HT1080 (cell line): ENCODE measurements at regions not wholly inside any gene's neighbourhood (a gene's known extent, or its start where the extent isn't known, plus 50 kb on each side); places are given as distances from the start of the nearest gene placed in this dataset.
A peak's percentile ranks its signal among the peaks of the same experiment; 100 is the strongest.
"Not testable (repeated sequence)": the region's sequence is repeated elsewhere in the genome, so short reads cannot be mapped to it uniquely, and the experiment has no call there.

Source experiments
- DNase-seq: peaks from one replicate; pipeline ENCODE4 v3.0.0-alpha.2; 2015; ENCODE audit warnings: low read depth

- no peak for DNase-seq
Observed at GRCh38 chr1:218925777-218926176, 247.9 kb upstream of the LYPLAL1 start.

GRCh38 chr1:218926631-218927030, 247.0 kb upstream of the LYPLAL1 start:
- no peak for DNase-seq

GRCh38 chr1:218930000-218930399, 243.7 kb upstream of the LYPLAL1 start:
- DNase-seq = no peak

GRCh38 chr1:218930472-218931241, 243.0 kb upstream of the LYPLAL1 start:
- peak; percentile 31 for DNase-seq

- no peak for DNase-seq
Observed at GRCh38 chr1:218931324-218931723, 242.4 kb upstream of the LYPLAL1 start.

- DNase-seq = no peak
Observed at GRCh38 chr1:218933513-218933912, 240.2 kb upstream of the LYPLAL1 start.

- not testable (repeated sequence) for DNase-seq
Observed at GRCh38 chr1:218935408-218935807, 238.3 kb upstream of the LYPLAL1 start.

- DNase-seq = no peak
Observed at GRCh38 chr1:218938259-218938658, 235.4 kb upstream of the LYPLAL1 start.

- peak; percentile 12 for DNase-seq
Observed at GRCh38 chr1:218939095-218939494, 234.6 kb upstream of the LYPLAL1 start.

GRCh38 chr1:218942431-218942830, 231.2 kb upstream of the LYPLAL1 start:
- DNase-seq = no peak

- no peak for DNase-seq
Observed at GRCh38 chr1:218943371-218943770, 230.3 kb upstream of the LYPLAL1 start.

GRCh38 chr1:218945050-218945449, 228.6 kb upstream of the LYPLAL1 start:
- DNase-seq = peak; percentile 45

- DNase-seq = no peak
Observed at GRCh38 chr1:218946147-218946546, 227.5 kb upstream of the LYPLAL1 start.

- no peak for DNase-seq
Observed at GRCh38 chr1:218948446-218948845, 225.2 kb upstream of the LYPLAL1 start.

- no peak for DNase-seq
Observed at GRCh38 chr1:218953386-218953785, 220.3 kb upstream of the LYPLAL1 start.

- DNase-seq = no peak
Observed at GRCh38 chr1:218957971-218958370, 215.7 kb upstream of the LYPLAL1 start.

GRCh38 chr1:218959784-218960183, 213.9 kb upstream of the LYPLAL1 start:
- DNase-seq = no peak

GRCh38 chr1:218964471-218965185, 209.1 kb upstream of the LYPLAL1 start:
- no peak for DNase-seq

- DNase-seq = no peak
Observed at GRCh38 chr1:218965821-218966220, 207.9 kb upstream of the LYPLAL1 start.

- no peak for DNase-seq
Observed at GRCh38 chr1:218967254-218967653, 206.4 kb upstream of the LYPLAL1 start.

GRCh38 chr1:218967836-218968235, 205.8 kb upstream of the LYPLAL1 start:
- DNase-seq = peak; percentile 42

GRCh38 chr1:218969006-218969405, 204.7 kb upstream of the LYPLAL1 start:
- DNase-seq = no peak
